MM.1S (cell line): ENCODE measurements at regions not wholly inside any gene's neighbourhood (a gene's known extent, or its start where the extent isn't known, plus 50 kb on each side); places are given as distances from the start of the nearest gene placed in this dataset.

Experiments
- DNase-seq: peaks from one replicate; pipeline ENCODE4 v3.0.0-alpha.2; 2015
- H2AFZ ChIP-seq: fragments of 300-600 bp; sonication (generic); 2 replicates; pipeline ENCODE4 v1.6.0; 2016; ENCODE audit warnings: antibody characterized with exemption, low read length
- H3F3A ChIP-seq: fragments of 300-600 bp; sonication (generic); 2 replicates; pipeline ENCODE4 v1.6.1; 2016; ENCODE audit warnings: mild to moderate bottlenecking, antibody characterized with exemption, low read length, moderate library complexity, mixed read lengths; ENCODE audit not compliant: insufficient read depth
- H3K27ac ChIP-seq: fragments of 300-600 bp; sonication (generic); 2 replicates; pipeline ENCODE4 v1.5.1; 2016; ENCODE audit warnings: mild to moderate bottlenecking, low read length
- H3K27me3 ChIP-seq: fragments of 300-600 bp; sonication (generic); replicated peaks from 2 replicates; pipeline ENCODE4 v1.6.0; 2016; ENCODE audit warnings: low read length; ENCODE audit not compliant: insufficient read depth
- H3K36me3 ChIP-seq: fragments of 300-600 bp; sonication (generic); replicated peaks from 2 replicates; pipeline ENCODE4 v1.6.1; 2016; ENCODE audit warnings: mild to moderate bottlenecking, low read length, mixed read lengths; ENCODE audit not compliant: insufficient read depth
- H3K4me1 ChIP-seq: fragments of 300-600 bp; sonication (generic); 2 replicates; pipeline ENCODE4 v1.6.1; 2016; ENCODE audit warnings: low read length, mixed read lengths
- H3K4me2 ChIP-seq: fragments of 300-600 bp; sonication (generic); 2 replicates; pipeline ENCODE4 v1.6.0; 2016; ENCODE audit warnings: low read depth, low read length
- H3K4me3 ChIP-seq: fragments of 300-600 bp; sonication (generic); 2 replicates; pipeline ENCODE4 v1.5.1; 2016; ENCODE audit warnings: low read length, mixed read lengths
- H3K79me2 ChIP-seq: fragments of 300-600 bp; sonication (generic); 2 replicates; pipeline ENCODE4 v1.6.1; 2016; ENCODE audit warnings: mixed run types, low read length, mixed read lengths
- H3K9ac ChIP-seq: fragments of 300-600 bp; sonication (generic); 2 replicates; pipeline ENCODE4 v1.6.1; 2016; ENCODE audit warnings: low read length, mixed read lengths
- H3K9me2 ChIP-seq: fragments of 300-600 bp; sonication (generic); replicated peaks from 2 replicates; pipeline ENCODE4 v1.6.1; 2016; ENCODE audit warnings: mild to moderate bottlenecking, low read length, mixed read lengths; ENCODE audit not compliant: insufficient read depth
- H3K9me3 ChIP-seq: fragments of 300-600 bp; sonication (generic); replicated peaks from 2 replicates; pipeline ENCODE4 v1.6.1; 2016; ENCODE audit warnings: mild to moderate bottlenecking, low read length, mixed read lengths; ENCODE audit not compliant: insufficient read depth
- H4K20me1 ChIP-seq: fragments of 300-600 bp; sonication (generic); 2 replicates; pipeline ENCODE4 v1.6.1; 2016; ENCODE audit warnings: mild to moderate bottlenecking, low read length, moderate library complexity, mixed read lengths; ENCODE audit not compliant: insufficient read depth
- CTCF ChIP-seq: fragments of 300-600 bp; sonication (generic); IDR thresholded peaks from 2 replicates; pipeline ENCODE4 v1.5.1; 2016; ENCODE audit warnings: antibody characterized with exemption, low read length, mixed read lengths
- EZH2 ChIP-seq: fragments of 300-600 bp; sonication (generic); optimal IDR thresholded peaks from 2 replicates; pipeline ENCODE3; 2017; ENCODE audit warnings: low read depth, mild to moderate bottlenecking, antibody characterized with exemption, low read length, mixed read lengths
- EZH2phosphoT487 ChIP-seq: fragments of 300-600 bp; sonication (generic); IDR thresholded peaks from 2 replicates; pipeline ENCODE4 v1.6.1; 2018; ENCODE audit warnings: antibody characterized with exemption, low read length

GRCh38 chr19:28330831-28331230 lies 882.1 kb downstream of the UQCRFS1 start:
- H3K4me3 ChIP-seq, result no peak overlapping the region
- H3K9ac ChIP-seq, result no peak overlapping the region
- no peak overlapping the region for H3K27ac ChIP-seq
- TF ChIP-seq CTCF (no peak), EZH2 (no peak), EZH2phosphoT487 (no peak)
- no peaks in the 10 kb centered on the region for H3K36me3 ChIP-seq
- H4K20me1 ChIP-seq, result no peaks in the 10 kb centered on the region
- H3K9me3 ChIP-seq, result no peaks in the 10 kb centered on the region
- no peak for DNase-seq
- H2AFZ ChIP-seq, result no peak overlapping the region
- no peak overlapping the region for H3K4me2 ChIP-seq
- no peaks in the 10 kb centered on the region for H3K9me2 ChIP-seq
- no peaks in the 10 kb centered on the region for H3K4me1 ChIP-seq
- H3F3A ChIP-seq, result no peaks in the 10 kb centered on the region
- no peaks in the 10 kb centered on the region for H3K27me3 ChIP-seq
- H3K79me2 ChIP-seq, result no peaks in the 10 kb centered on the region

DNA sequence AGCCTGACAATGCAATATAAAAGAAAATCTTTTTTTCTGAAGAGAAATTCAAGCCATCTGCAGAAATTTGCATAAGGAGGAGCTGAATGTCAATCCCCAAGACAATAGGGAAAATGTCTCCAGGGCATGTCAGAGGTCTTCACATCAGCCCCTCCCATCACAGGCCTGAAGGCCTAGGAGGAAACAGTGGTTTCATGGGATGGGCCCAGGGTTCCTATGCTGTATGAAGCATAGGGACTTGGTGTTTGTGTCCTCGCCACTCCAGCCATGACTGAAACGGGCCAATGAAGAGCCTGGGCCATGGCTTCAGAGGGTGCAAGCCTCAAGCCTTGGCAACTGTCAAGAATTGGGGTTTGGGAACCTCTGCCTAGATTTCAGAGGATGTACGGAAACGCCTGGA lies 883.5 kb downstream of the UQCRFS1 start:
- no peaks in the 10 kb centered on the region for H3K27me3 ChIP-seq
- no peak for DNase-seq
- H3K9me3 ChIP-seq, result no peaks in the 10 kb centered on the region
- H3K27ac ChIP-seq, result no peak overlapping the region
- H3K36me3 ChIP-seq, result no peaks in the 10 kb centered on the region
- H3K9ac ChIP-seq, result no peak overlapping the region
- no peak overlapping the region for H3K4me2 ChIP-seq
- no peaks in the 10 kb centered on the region for H3K4me1 ChIP-seq
- no peaks in the 10 kb centered on the region for H3K79me2 ChIP-seq
- no peaks in the 10 kb centered on the region for H3K9me2 ChIP-seq
- H2AFZ ChIP-seq, result no peak overlapping the region
- H3F3A ChIP-seq, result no peaks in the 10 kb centered on the region
- no peaks in the 10 kb centered on the region for H4K20me1 ChIP-seq
- TF ChIP-seq EZH2 (no peak), EZH2phosphoT487 (no peak), CTCF (no peak)
- no peak overlapping the region for H3K4me3 ChIP-seq

DNA sequence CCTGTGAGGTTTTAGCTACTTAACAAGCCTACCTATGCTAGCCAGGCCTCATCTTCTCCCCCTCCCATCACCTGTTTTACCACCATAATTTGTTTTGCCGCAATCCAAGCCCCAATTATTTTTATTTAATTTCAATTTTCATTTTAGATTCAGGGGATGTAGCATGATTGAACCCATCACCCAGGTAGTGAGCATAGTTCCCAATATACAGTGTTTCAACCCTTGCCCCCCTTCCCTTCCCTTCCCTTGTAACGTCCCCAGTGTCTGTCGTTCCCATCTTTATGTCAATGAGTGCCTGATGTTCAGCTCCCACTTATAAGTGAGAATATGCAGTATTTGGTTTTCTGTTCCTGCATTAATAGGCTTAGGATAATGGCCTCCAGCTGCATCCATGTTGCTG lies 885.0 kb downstream of the UQCRFS1 start:
- TF ChIP-seq CTCF, result no peak
- no peak for TF ChIP-seq EZH2phosphoT487
- TF ChIP-seq EZH2, result no peak

More for the DNA sequence above, 885.0 kb downstream of the UQCRFS1 start:
- Histone ChIP-seq H3K4me2 (no peak overlapping the region), H2AFZ (no peak overlapping the region), H3K4me3 (no peak overlapping the region), H4K20me1 (no peaks in the 10 kb centered on the region), H3K27me3 (no peaks in the 10 kb centered on the region), H3K9me3 (no peaks in the 10 kb centered on the region), H3K9me2 (no peaks in the 10 kb centered on the region), H3K27ac (no peak overlapping the region), H3K36me3 (no peaks in the 10 kb centered on the region), H3K9ac (no peak overlapping the region), H3K79me2 (no peaks in the 10 kb centered on the region), H3F3A (no peaks in the 10 kb centered on the region), H3K4me1 (no peaks in the 10 kb centered on the region)
- DNase-seq, result no peak
